HT-29 (cell line): ENCODE measurements at regions not wholly inside any gene's neighbourhood (a gene's known extent, or its start where the extent isn't known, plus 50 kb on each side); places are given as distances from the start of the nearest gene placed in this dataset.
"Not testable (repeated sequence)": the region's sequence is repeated elsewhere in the genome, so short reads cannot be mapped to it uniquely, and the experiment has no call there.

Experiments
- DNase-seq: peaks from one replicate; pipeline ENCODE4 v3.0.0-alpha.2; 2015; ENCODE audit warnings: low spot score

- DNase-seq: no peak
Observed at GRCh38 chr7:45404622-45405021, 169.5 kb upstream of the ADCY1 start.

- no peak for DNase-seq
Observed at GRCh38 chr7:45407730-45408408, 166.3 kb upstream of the ADCY1 start.

GRCh38 chr7:45408409-45408737, 165.8 kb upstream of the ADCY1 start:
- DNase-seq: no peak

GRCh38 chr7:45410893-45411292, 163.3 kb upstream of the ADCY1 start:
- no peak for DNase-seq

- no peak for DNase-seq
Observed at GRCh38 chr7:45413419-45413818, 160.7 kb upstream of the ADCY1 start.

- DNase-seq: no peak
Observed at GRCh38 chr7:45414226-45414625, 159.9 kb upstream of the ADCY1 start.

- DNase-seq: no peak
Observed at GRCh38 chr7:45415265-45415664, 158.9 kb upstream of the ADCY1 start.

GRCh38 chr7:45416846-45417245, 157.3 kb upstream of the ADCY1 start:
- DNase-seq: no peak

GRCh38 chr7:45417268-45417667, 156.9 kb upstream of the ADCY1 start:
- DNase-seq: no peak

- DNase-seq: no peak
Observed at GRCh38 chr7:45417735-45418134, 156.4 kb upstream of the ADCY1 start.

- DNase-seq: no peak
Observed at GRCh38 chr7:45420843-45421495, 153.2 kb upstream of the ADCY1 start.

GRCh38 chr7:45421806-45422205, 152.4 kb upstream of the ADCY1 start:
- no peak for DNase-seq

GRCh38 chr7:45430397-45430796, 143.8 kb upstream of the ADCY1 start:
- no peak for DNase-seq

- DNase-seq: no peak
Observed at GRCh38 chr7:45434167-45434784, 139.9 kb upstream of the ADCY1 start.

- DNase-seq: no peak
Observed at GRCh38 chr7:45435131-45435530, 139.0 kb upstream of the ADCY1 start.

GRCh38 chr7:45435846-45436245, 138.3 kb upstream of the ADCY1 start:
- peak; percentile 17 for DNase-seq

- DNase-seq: not testable (repeated sequence)
Observed at GRCh38 chr7:45440776-45441175, 133.4 kb upstream of the ADCY1 start.

- DNase-seq: no peak
Observed at GRCh38 chr7:45443263-45443662, 130.9 kb upstream of the ADCY1 start.

- DNase-seq: no peak
Observed at GRCh38 chr7:45446195-45446944, 127.8 kb upstream of the ADCY1 start.

GRCh38 chr7:45447296-45447695, 126.9 kb upstream of the ADCY1 start:
- no peak for DNase-seq

GRCh38 chr7:45450571-45451204, 123.5 kb upstream of the ADCY1 start:
- no peak for DNase-seq
